Lung microvascular endothelial cell (primary cell): ENCODE measurements at regions not wholly inside any gene's neighbourhood (a gene's known extent, or its start where the extent isn't known, plus 50 kb on each side); places are given as distances from the start of the nearest gene placed in this dataset.
"Not testable (repeated sequence)": the region's sequence is repeated elsewhere in the genome, so short reads cannot be mapped to it uniquely, and the experiment has no call there.

Experiments
- DNase-seq, 2 donors: peaks; one replicate each; pipeline versions ENCODE4 v3.0.0 to v3.0.0-alpha.2; 2010; ENCODE audit warnings: low read depth in 2 of 2

DNA sequence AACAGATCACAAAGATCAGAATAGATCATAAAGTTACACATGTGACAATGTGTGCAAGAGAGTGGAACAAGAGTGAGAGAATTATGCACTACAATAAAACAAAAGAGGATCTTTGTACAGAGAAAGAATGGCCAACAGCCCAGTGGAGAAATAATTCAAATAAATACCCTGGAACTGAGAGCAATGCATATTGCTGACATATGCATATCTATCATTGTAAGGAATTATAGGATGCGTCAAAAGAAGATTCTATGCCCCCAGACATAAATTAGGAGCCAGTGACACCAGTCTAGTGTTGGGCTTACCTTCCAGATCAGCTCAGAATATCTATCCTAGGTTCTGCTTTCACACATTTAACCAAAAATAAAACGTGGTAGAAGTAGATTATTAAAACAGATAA lies 320.1 kb upstream of the VCX start:
- no peak for DNase-seq

DNA sequence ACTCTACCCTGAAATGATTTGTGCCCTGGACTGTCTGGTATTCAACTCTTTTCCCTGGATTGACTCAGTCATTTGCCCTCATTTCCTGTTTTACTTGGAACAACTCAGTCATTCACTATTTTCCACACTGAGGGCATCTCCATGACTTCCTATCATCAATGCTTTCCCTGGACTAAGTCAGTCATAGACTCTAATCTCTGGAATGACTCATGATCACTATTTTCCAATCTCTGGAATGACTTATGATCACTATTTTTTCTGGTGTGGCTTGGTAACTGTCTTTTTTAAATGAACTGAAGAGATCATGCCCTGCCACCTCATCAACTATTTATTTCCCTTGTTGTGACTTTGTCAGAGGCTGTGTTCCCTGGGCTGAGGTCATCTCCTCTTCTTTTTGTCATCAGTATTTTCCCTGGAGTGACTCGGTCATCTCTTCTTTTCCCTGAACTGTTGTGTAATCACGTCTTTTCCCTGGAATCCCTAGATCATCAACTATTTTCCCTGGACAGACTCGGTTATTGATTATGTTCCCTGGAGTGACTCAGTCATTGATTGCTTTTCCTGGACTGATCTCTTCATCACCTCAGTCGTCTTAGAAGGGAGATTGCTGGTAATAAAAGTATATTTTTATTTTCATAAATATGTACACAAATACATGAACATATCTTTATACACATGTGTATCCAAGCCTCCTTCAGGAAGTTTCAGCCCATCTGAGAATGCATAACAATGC lies 327.1 kb upstream of the VCX start:
- no peak for DNase-seq

- no peak for DNase-seq
These were observed 327.9 kb upstream of the VCX start for GRCh38 chrX:7514871-7515599.

- no peak for DNase-seq
These were observed 330.1 kb upstream of the VCX start for GRCh38 chrX:7512845-7513244.

DNA sequence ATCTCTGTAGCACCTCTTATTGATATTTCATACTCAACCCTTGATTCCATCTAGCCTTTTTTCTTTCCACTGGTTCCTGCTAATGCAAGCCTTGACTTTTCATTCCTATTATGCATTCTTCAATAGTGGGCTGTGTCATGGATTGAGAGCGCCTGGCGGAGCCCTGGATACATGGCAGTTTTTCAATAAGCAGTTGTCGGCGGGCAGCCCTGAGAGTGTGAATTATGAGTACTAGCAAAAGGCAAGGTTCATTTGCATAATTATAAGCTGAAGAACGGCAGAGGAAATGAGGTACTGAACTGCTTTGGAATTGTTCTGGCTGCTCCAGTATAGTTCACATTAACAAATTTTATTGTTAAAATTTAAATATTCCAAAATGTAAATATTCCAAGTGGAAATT lies 339.7 kb upstream of the VCX start:
- no peak for DNase-seq

- DNase-seq = no peak
These were observed 342.6 kb upstream of the VCX start for GRCh38 chrX:7500386-7500785.

- no peak for DNase-seq
These were observed 338.6 kb upstream of the PUDP start for GRCh38 chrX:7486505-7486904.

- no peak for DNase-seq
These were observed 337.1 kb upstream of the PUDP start for GRCh38 chrX:7485061-7485460.

GRCh38 chrX:7480721-7481120 lies 332.8 kb upstream of the PUDP start:
- DNase-seq = no peak

- no peak for DNase-seq
These were observed 314.2 kb upstream of the PUDP start for GRCh38 chrX:7462110-7462509.

DNA sequence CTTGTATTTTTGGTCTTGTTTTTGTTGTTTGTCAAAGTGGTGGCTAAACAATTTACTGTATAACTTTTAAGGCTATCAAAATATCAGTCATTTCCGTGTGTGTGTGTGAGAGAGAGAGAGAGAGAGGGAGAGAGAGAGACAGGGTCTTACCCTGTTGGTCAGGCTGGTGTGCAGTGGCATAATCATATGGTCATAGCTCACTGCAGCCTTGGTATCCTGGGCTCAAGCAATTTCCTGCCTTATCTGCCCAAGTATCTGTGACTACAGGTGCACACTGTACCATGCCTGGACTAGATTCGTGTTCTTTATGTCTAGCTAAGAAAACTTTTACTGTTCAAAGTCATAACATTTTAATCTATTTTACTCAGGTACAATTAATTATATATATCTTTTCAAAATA lies 313.1 kb upstream of the PUDP start:
- not testable (repeated sequence) for DNase-seq

- no peak for DNase-seq
These were observed 300.0 kb upstream of the PUDP start for GRCh38 chrX:7447801-7448499.

DNA sequence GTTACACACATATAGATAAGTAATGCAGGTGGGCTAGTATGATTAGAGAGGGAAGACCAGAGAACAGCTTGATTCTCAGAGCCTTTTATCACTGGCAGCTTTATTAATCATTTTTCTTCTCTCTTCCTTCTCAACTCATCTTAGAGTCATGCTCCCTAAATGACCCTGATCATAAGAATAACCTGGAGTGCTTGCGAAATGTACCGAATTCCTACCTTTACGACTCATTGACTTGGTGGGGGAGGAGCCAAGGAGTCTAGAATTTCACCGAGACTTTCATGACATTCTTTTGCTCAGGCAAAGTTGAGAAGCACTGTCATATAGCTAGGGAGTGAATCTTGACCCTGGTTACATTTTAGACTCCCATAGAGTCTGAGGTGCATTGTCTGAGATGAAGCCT lies 298.9 kb upstream of the PUDP start:
- no peak for DNase-seq

DNA sequence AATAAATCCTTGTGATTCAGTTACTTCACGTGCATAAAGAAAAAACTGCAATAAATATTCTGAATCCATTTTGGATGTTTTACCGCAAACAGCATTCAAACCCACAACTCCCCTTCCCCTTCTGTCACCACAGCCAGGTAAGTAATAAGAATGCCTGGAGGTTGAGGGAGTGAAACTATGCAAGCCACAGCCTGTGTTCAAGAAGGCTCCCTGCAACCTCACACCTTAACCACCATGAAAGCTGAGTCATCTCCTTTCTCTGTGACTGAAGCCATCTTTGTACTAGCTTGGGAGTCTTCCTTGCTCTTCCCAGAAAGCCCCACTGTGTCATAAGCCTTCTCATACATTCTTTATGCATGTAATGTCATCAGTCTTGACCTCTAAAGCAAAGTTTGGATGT lies 297.0 kb upstream of the PUDP start:
- no peak for DNase-seq

- DNase-seq = no peak
These were observed 293.6 kb upstream of the PUDP start for GRCh38 chrX:7441586-7441985.

GRCh38 chrX:7435822-7436221 lies 287.9 kb upstream of the PUDP start:
- DNase-seq = no peak

GRCh38 chrX:7432901-7433300 lies 284.9 kb upstream of the PUDP start:
- no peak for DNase-seq

DNA sequence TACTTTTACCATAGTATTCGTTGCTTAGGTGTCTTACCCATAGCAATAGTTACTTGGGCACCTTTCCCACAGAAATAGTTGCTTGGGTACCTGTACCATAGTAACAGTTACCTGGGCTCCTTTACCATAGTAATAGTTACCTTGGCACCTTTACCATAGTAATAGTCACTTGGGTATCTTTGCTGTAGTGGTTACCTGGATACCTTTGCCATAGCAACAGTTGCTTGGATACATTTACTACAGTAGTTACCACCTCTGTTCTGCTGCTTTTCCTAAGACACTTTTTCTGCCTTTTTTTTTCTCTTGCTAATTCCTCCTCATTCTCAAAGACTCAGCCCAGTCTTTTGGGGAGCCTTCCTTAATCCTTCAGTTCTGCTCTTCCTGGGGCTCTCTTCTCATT lies 272.8 kb upstream of the PUDP start:
- DNase-seq = no peak

- DNase-seq = no peak
These were observed 266.8 kb upstream of the PUDP start for GRCh38 chrX:7414753-7415152.

DNA sequence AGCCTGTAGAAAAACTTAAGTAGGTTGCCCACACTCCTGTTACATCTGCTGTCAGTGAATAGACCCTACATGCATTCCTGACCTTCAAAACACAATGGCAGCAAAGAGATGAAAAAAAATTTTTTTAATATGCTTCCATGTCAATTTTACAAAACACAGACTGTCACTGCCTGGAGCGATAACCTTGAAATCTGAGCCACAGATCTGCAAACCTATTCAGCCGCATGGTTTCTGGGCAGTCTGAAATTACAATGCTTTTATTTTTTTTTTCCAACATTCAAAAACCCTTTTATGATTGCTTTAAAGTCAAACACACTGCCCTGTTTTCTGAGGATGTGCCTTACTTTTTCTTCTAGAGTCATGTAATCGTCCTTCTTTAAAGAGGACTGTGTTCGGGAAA lies 264.9 kb upstream of the PUDP start:
- DNase-seq = no peak

- DNase-seq = no peak
These were observed 261.9 kb upstream of the PUDP start for GRCh38 chrX:7409866-7410265.

DNA sequence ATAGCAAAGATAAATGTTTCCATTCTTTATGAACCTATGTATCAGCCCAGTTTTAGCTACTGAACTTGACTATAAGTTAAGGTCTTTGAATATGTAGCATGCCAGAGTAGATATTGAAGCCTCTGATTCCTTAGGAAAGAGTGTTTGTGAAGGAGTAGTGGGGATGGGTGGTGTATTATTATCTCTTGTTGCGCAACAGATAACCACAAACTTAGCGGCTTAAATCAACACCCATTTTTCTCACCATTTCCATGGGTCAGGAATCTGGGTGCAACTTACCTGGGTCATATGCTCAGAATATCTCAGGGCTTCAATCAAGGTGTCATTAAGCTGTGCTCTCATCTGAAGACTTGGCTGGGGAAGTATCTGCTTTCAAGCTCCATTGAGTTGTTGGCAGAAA lies 251.4 kb upstream of the PUDP start:
- DNase-seq = no peak

- DNase-seq = no peak
These were observed 242.5 kb upstream of the PUDP start for GRCh38 chrX:7390441-7390840.
